Type B pancreatic cell (in vitro differentiated cells): ENCODE measurements at regions not wholly inside any gene's neighbourhood (a gene's known extent, or its start where the extent isn't known, plus 50 kb on each side); places are given as distances from the start of the nearest gene placed in this dataset.
A peak's percentile ranks its signal among the peaks of the same experiment; 100 is the strongest.

Experiments used
- DNase-seq: peaks from one replicate; pipeline ENCODE4 v3.0.0; 2021; ENCODE audit warnings: mixed read lengths; ENCODE audit not compliant: unreplicated experiment; ENCODE audit errors: extremely low spot score
- H3K27ac Mint-ChIP-seq: 2 replicates; pipeline ENCODE4 v1.8.0; 2021; ENCODE audit warnings: mild to moderate bottlenecking, mixed read lengths
- H3K27me3 Mint-ChIP-seq: 2 replicates; pipeline ENCODE4 v1.8.0; 2021; ENCODE audit warnings: mixed read lengths
- H3K36me3 Mint-ChIP-seq: 2 replicates; pipeline ENCODE4 v1.8.0; 2021; ENCODE audit warnings: mixed read lengths
- H3K4me1 Mint-ChIP-seq: one replicate; pipeline ENCODE4 v1.8.0; 2021; ENCODE audit warnings: mixed read lengths; ENCODE audit not compliant: unreplicated experiment
- H3K4me3 Mint-ChIP-seq: 2 replicates; pipeline ENCODE4 v1.8.0; 2021; ENCODE audit warnings: mild to moderate bottlenecking, mixed read lengths
- H3K9me3 Mint-ChIP-seq: 2 replicates; pipeline ENCODE4 v1.8.0; 2021; ENCODE audit warnings: mixed read lengths
- TF ChIP-seq, protein P1 (sequence below): fragments of 200-600 bp; sonication (generic); conservative IDR thresholded peaks from 2 replicates; pipeline ENCODE4 v1.5.0; 2021; ENCODE audit warnings: antibody characterized with exemption, mild to moderate bottlenecking

DNA sequence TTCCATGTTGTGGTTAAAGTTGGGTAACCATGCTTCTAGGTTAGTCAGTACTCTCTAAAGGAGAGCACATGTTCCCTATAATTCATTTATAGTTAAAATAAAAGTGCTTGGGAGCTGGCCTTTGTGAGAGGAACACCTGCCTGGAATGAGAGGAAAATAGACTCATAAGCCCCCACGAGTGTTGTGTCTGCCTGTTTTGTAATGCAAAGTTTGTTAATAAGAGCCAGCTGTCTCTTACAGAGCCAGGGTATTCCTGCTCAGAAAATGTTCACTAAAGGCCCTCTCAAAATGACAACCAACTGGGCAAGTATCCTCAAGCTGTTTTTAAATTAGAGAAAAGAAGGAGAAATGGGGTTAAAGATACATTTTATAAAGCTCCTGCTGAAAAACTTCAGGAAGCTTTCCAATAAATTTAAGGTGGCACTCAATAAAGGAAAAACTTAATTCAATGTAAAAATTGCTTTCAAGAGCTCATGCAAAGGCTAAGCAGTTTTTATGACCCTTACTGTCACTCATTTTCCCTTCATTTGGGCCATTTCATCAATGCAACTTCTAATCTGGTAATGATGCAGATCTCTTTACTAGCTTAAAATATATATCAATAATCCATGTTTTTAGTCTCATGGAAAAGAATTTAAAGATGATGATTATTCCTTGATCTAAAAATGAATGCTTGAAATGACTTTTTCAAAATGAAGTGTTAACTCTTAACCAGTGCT, 793.6 kb downstream of the STPG2 start:
- H3K27me3 Mint-ChIP-seq: no peaks in the 10 kb centered on the region
- no peak overlapping the region for H3K4me3 Mint-ChIP-seq
- no peak overlapping the region for H3K27ac Mint-ChIP-seq
- TF ChIP-seq, protein P1, sequence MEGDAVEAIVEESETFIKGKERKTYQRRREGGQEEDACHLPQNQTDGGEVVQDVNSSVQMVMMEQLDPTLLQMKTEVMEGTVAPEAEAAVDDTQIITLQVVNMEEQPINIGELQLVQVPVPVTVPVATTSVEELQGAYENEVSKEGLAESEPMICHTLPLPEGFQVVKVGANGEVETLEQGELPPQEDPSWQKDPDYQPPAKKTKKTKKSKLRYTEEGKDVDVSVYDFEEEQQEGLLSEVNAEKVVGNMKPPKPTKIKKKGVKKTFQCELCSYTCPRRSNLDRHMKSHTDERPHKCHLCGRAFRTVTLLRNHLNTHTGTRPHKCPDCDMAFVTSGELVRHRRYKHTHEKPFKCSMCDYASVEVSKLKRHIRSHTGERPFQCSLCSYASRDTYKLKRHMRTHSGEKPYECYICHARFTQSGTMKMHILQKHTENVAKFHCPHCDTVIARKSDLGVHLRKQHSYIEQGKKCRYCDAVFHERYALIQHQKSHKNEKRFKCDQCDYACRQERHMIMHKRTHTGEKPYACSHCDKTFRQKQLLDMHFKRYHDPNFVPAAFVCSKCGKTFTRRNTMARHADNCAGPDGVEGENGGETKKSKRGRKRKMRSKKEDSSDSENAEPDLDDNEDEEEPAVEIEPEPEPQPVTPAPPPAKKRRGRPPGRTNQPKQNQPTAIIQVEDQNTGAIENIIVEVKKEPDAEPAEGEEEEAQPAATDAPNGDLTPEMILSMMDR: no peak
- H3K9me3 Mint-ChIP-seq: no peaks in the 10 kb centered on the region
- peaks cover 8% of the 10 kb centered on the region for H3K4me1 Mint-ChIP-seq
- no peaks in the 10 kb centered on the region for H3K36me3 Mint-ChIP-seq
- DNase-seq: no peak

DNA sequence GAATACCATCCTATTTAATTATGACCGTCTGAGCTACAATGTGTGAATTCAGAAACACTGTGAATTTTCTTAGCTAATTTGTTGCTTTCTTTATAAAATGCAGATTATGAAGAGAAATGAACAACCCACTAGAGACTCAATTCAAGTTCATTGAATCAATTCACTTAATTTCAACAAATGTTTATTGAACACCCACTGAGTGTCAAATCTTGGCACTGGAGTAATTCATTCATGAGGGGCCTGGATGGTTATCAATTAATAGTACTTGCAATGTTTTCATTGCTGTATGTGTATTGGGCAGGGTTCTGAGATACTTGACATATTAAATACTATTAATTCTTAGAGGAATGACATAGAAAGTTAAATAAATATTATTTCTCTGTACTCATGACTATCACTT, 789.4 kb downstream of the STPG2 start:
- no peaks in the 10 kb centered on the region for H3K27me3 Mint-ChIP-seq
- peaks cover 5% of the 10 kb centered on the region for H3K4me1 Mint-ChIP-seq
- H3K9me3 Mint-ChIP-seq: peaks cover 12% of the 10 kb centered on the region
- TF ChIP-seq, protein P1: no peak
- no peak for DNase-seq
- H3K27ac Mint-ChIP-seq: no peak overlapping the region
- H3K4me3 Mint-ChIP-seq: no peak overlapping the region
- H3K36me3 Mint-ChIP-seq: no peaks in the 10 kb centered on the region

DNA sequence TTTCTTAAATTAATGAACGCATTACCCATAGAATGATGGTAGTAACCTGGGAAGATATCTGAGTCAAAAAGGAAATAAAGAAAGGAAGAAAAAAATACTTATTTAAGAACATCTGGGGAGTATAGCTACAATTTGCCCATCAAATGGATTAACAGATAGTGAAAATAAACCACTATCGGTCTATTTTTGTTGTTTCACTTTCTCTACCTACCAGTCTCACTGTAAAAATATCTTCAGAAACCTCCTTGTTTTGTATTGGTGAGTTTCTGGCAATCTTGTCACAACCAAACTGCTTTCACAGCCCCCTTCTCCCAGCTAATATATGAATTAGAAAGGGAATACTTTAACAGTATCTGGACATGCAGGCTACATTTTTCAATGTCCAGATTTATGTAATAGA, 783.5 kb downstream of the STPG2 start:
- Mint-ChIP-seq H3K27me3 (no peaks in the 10 kb centered on the region), H3K9me3 (peaks cover 12% of the 10 kb centered on the region), H3K27ac (no peak overlapping the region), H3K36me3 (no peaks in the 10 kb centered on the region), H3K4me1 (no peaks in the 10 kb centered on the region), H3K4me3 (no peak overlapping the region)
- no peak for DNase-seq
- TF ChIP-seq, protein P1: no peak

DNA sequence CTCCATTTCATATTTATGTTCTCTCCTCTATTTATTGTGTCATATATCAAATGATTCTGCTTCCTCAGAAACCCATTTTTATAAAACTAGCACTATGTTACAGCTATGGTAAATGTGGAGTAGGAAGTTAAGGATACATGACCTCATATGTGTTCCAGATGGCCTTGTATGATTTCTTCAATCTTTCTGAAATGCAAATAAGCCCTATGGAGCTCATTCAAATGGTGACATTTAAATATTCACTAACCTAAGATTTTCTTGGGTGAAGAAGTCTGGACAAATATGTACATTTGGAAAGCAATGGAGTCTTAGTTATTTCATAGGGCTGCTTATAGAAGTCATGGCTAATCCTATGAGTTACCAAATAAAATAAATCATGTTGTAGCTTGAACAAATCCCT, 782.5 kb downstream of the STPG2 start:
- Mint-ChIP-seq H3K4me1 (no peaks in the 10 kb centered on the region), H3K4me3 (no peak overlapping the region), H3K27ac (no peak overlapping the region), H3K36me3 (no peaks in the 10 kb centered on the region), H3K27me3 (no peaks in the 10 kb centered on the region), H3K9me3 (peaks cover 9% of the 10 kb centered on the region)
- TF ChIP-seq, protein P1: no peak
- no peak for DNase-seq

DNA sequence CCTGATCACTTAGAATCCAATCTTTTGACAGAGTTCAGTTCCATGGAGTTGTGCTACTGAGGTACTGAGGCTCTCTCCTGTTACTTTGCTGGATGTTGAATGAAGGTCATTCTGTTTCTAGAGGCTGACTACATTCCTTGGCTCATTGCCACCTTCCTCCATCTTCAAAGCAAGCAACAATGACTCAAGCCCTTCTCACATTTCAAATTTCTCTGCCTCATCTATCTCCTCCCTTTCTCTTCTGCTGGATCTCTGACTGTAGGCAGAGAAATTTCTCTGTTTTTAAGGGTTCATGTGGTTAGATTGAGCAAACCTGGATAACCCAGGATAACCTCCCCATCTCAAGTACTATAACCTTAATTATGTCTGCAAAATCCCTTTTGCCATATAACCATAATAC, 775.4 kb downstream of the STPG2 start:
- TF ChIP-seq, protein P1: no peak
- DNase-seq: no peak
- peaks cover 15% of the 10 kb centered on the region for H3K9me3 Mint-ChIP-seq

More for the DNA sequence above, 775.4 kb downstream of the STPG2 start:
- H3K27ac Mint-ChIP-seq: no peak overlapping the region
- H3K36me3 Mint-ChIP-seq: peaks cover 4% of the 10 kb centered on the region
- no peaks in the 10 kb centered on the region for H3K27me3 Mint-ChIP-seq
- H3K4me1 Mint-ChIP-seq: peaks cover 19% of the 10 kb centered on the region
- peak overlapping the region; percentile 47 for H3K4me3 Mint-ChIP-seq
